Left renal cortex interstitium (tissue), 4 donors: ENCODE measurements at regions not wholly inside any gene's neighbourhood (a gene's known extent, or its start where the extent isn't known, plus 50 kb on each side); places are given as distances from the start of the nearest gene placed in this dataset.

Source experiments
- DNase-seq, 4 donors: peaks; one replicate each; pipeline ENCODE4 v3.0.0-alpha.2; 2013; ENCODE audit warnings: low read depth in 4 of 4, low spot score in 2 of 4, missing footprints in 1 of 4

DNA sequence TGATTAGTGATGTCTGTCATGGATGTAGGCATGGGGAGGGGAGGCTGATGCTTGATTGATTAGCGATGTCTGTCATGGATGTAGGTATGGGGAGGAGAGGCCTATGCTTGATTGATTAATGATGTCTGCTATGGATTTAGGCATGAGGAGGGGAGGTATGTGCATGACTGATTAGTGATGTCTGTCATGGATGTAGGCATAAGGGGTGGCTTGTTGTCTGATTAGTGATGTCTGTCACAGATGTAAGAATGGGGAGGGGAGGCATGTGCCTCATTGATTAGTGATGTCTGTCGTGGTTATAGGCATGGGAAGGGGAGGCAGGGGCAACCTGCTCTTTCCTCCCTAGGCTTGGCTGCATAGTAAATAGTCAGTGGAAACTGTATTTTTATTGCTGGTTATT lies 409.4 kb downstream of the HAPSTR1 start:
- DNase-seq, result no peak

- no peak for DNase-seq
Observed at GRCh38 chr16:9503251-9503984, 412.0 kb downstream of the HAPSTR1 start.

GRCh38 chr16:9508328-9508936 lies 417.0 kb downstream of the HAPSTR1 start:
- DNase-seq, result no peak

DNA sequence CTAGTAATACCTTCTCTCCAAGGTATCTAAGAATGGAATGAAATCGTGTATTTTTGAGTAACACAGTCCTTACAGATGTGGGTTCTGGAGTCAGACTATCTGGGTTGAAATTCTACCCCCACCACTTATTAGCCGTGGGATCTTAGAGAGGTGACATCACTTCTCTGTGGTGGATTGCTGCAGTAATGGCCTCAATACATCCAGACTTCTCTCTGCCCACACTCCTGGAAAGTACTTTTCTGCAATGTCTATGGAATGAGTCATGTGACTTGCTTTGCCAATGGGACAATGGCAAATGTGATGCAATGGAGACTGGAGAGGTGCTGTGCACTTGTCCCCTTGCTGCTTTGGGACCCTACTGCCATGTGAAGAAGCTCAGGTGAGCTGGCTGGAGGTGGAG lies 418.2 kb downstream of the HAPSTR1 start:
- DNase-seq, result no peak

DNA sequence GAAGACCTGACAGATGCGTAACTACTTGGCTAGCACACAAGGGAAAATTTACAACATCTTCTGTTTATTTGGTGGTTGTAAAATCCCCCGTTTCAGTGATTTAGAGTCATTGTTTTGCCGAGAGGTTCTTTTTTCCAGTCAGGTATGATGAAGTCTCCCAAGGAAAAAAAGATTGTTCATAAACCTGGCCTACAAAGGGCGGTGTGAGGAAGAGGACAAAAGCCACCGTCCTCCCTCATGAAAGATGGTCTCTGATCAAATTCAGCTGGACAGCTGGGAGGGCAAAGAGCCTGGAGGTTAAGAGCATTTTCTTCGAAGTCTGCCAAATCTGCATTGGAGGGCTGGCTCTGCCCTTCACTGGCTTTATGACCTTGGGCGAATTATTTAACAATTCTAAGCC lies 419.9 kb downstream of the HAPSTR1 start:
- no peak for DNase-seq

DNA sequence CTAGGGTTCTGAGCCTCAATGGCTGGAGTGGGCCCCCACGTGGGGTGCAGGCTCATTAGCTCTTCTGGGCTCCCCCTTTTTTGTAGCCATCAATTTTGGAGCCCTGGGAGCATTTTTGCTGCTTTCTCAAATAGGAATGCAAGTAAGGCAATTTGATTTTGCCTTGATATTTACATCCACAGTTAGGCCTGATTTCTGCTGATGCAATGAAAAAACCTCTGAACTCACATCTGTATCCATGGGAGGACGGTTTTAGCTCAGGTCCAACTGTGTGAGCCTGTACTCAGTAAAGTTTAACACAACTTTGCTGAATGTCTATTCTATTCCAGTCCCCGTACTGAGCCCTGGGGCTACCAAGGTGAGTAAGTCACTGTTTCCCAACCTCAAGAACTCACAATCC lies 425.0 kb downstream of the HAPSTR1 start:
- DNase-seq, result no peak

DNA sequence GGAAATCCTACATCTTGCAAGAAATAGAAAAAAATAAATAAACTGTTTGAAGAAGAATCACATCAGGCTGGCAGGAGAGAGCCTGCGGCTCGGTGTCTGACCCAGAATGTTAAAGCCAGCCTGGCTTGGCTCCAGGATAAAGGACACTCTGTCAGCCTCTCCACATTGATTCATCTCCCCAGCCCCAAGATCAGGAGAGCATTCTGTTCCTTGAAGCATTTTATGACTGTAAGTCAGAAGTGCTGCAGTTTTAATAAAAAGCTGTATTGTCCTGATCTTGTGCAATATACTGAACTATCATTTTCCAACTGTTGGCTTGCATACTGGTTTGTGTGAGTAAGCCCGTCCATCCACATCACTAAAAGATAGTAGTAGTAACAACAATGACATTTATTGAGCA lies 426.6 kb downstream of the HAPSTR1 start:
- no peak for DNase-seq

DNA sequence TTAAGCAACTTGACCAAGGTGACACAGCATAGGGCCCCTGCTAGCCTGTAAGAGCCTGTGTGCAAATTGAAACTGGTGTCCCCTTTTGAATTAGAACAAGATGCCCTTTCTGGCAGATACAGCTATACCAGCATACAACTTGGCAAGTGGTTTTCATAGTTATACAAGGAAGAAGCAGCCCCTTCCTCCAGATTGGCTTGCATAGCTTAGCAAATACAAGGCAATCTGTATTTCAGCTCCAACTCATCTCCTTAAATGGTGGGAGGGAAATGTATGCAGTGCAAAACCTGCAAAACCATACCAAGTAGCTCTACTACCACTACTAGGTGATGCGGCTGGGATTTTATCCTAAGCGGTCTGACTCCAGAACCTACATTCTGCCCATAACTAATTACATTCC lies 427.1 kb downstream of the HAPSTR1 start:
- DNase-seq, result no peak

DNA sequence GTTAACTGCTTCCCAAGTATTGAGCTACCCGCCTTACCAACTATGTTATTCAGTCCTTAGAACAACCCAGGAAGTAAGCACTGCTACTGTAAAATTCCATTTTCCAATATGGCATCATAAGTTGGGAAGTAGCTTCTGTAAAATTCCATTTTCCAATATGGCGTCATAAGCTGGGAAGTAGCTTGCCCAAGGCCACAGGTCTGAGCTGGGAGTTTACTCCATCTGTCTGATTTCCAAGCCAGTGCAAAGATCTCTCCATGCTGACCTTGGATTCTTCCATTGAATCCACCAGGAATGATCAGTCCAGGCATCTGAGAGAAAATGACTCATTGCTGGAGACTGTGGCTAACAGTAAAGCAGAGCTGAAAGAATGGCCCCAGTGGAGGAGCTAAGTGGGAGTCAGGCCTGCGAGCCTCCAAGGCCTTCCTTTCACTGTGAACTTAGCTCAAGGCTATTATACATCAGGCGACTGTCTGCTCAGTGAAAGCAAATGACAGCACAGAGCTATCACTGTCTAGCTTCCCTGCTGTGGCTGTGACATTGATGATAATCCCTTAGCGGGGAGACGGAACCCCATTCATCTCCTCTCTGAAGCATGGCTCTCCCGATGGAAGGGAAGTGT lies 430.4 kb downstream of the HAPSTR1 start:
- DNase-seq, result no peak

DNA sequence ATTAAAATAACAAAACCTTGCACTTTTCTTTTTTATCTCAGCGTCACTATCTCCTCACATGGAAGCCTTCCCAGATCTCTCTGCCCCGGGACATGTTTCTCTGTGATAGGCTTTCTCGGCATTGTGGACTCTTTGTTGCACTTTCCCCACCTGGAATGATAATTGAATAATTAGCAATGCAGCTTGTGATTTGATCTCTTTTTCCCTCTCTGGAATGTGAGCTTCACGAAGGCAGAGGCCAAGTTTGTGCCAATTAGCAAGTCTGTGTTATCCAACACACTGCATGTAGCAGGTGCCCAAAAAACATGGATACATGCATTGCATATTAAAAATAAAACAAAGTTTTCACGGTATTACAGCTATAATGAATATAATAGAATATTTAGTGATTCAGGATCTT lies 431.2 kb downstream of the HAPSTR1 start:
- DNase-seq, result no peak

- DNase-seq, result no peak
Observed at GRCh38 chr16:9523994-9524393, 432.6 kb downstream of the HAPSTR1 start.

- DNase-seq, result no peak
Observed at GRCh38 chr16:9525037-9525436, 433.6 kb downstream of the HAPSTR1 start.

- DNase-seq, result no peak
Observed at GRCh38 chr16:9526791-9527190, 435.3 kb downstream of the HAPSTR1 start.

GRCh38 chr16:9527976-9528375 lies 436.5 kb downstream of the HAPSTR1 start:
- DNase-seq, result no peak

GRCh38 chr16:9528511-9529079 lies 437.2 kb downstream of the HAPSTR1 start:
- no peak for DNase-seq

GRCh38 chr16:9533042-9533441 lies 441.6 kb downstream of the HAPSTR1 start:
- DNase-seq, result no peak

DNA sequence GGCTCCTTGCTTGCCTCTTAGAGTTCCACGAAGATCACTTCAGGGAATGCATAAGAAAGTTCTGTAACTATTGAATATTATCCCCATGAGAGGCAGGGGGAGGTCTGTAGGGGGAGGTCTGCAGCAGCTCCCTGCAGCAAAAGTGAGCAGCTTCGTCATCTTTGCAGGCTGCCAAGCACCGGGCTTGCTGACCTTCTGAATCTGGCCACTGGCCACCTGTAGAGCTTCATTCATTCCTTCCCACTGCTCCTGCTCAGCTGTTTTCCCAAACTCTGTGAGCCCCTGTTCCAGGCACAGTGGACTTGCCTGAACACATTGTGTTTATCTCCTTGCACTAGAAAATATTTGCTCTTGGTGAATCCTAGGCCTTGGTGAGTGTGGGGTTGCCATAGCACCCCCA lies 443.3 kb downstream of the HAPSTR1 start:
- DNase-seq, result no peak

DNA sequence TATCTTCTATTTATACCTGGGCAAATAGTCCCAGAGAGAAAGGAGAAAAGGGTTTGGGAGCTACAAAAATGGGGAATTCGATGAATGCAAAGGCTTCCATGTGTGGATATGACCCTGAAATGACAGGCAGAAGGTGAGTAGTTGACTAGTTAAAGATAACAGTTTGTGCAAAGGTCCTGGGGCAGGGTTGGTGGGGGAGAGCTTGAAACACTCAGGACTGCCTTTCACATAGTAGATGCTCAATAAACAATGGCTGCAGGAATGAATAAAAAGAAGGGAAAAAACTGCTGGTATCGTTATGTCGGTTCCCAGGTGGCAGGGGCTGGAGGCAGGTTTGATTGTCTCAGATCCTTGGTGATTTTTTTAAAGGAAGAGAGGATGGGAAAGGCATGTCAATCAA lies 445.5 kb downstream of the HAPSTR1 start:
- no peak for DNase-seq

DNA sequence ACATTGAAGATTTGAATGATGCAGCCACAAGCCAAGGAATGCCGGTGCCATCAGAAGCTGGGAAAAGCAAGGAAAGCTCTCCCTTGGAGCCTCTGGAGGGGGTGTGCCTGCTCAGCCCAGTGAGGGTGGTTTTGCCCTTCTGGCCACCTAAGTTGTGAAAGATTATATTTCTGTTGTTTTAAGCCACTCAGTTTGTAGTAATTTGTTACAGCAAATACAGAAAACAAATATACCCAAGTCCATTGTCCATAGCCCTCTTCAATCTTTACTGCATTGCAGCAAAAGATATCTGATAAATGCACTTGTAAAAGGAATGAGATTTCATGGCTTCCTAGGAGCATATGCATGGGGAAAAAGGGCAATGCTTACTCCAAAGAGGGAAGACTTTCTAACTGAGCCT lies 447.9 kb downstream of the HAPSTR1 start:
- DNase-seq, result no peak

- DNase-seq, result no peak
Observed at GRCh38 chr16:9541723-9542122, 450.3 kb downstream of the HAPSTR1 start.

DNA sequence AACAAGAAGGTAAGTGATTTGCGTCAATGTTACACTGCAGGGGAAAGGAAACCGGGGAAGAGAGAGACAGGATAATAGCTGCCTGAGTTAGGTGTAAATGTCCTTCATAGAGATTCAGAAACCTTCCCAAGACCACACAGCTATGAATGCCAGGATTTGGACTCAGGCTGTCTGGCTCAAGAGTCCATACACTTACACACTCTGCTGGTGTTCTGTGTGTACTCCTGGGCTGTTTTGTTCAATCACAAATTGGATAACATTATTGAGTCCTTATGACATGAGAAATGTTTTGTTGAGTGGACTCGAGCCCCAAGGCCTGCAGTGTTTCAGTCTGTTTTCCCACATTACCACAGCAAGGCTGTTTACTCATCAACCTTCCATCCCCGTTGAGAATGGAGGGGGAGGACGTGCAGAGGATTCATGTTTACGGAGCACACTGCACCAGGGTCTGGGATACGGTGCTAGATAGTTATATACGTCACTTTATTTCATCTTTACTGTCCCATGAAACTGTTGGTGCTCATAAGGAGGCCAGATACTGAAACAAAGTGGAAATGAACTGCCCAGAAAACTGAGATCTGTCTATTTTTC lies 450.8 kb downstream of the HAPSTR1 start:
- DNase-seq, result no peak
